MM.1S (cell line): ENCODE measurements at regions not wholly inside any gene's neighbourhood (a gene's known extent, or its start where the extent isn't known, plus 50 kb on each side); places are given as distances from the start of the nearest gene placed in this dataset.

Experiments used
- DNase-seq: peaks from one replicate; pipeline ENCODE4 v3.0.0-alpha.2; 2015
- H2AFZ ChIP-seq: fragments of 300-600 bp; sonication (generic); 2 replicates; pipeline ENCODE4 v1.6.0; 2016; ENCODE audit warnings: antibody characterized with exemption, low read length
- H3F3A ChIP-seq: fragments of 300-600 bp; sonication (generic); 2 replicates; pipeline ENCODE4 v1.6.1; 2016; ENCODE audit warnings: mild to moderate bottlenecking, antibody characterized with exemption, low read length, moderate library complexity, mixed read lengths; ENCODE audit not compliant: insufficient read depth
- H3K27ac ChIP-seq: fragments of 300-600 bp; sonication (generic); 2 replicates; pipeline ENCODE4 v1.5.1; 2016; ENCODE audit warnings: mild to moderate bottlenecking, low read length
- H3K27me3 ChIP-seq: fragments of 300-600 bp; sonication (generic); replicated peaks from 2 replicates; pipeline ENCODE4 v1.6.0; 2016; ENCODE audit warnings: low read length; ENCODE audit not compliant: insufficient read depth
- H3K36me3 ChIP-seq: fragments of 300-600 bp; sonication (generic); replicated peaks from 2 replicates; pipeline ENCODE4 v1.6.1; 2016; ENCODE audit warnings: mild to moderate bottlenecking, low read length, mixed read lengths; ENCODE audit not compliant: insufficient read depth
- H3K4me1 ChIP-seq: fragments of 300-600 bp; sonication (generic); 2 replicates; pipeline ENCODE4 v1.6.1; 2016; ENCODE audit warnings: low read length, mixed read lengths
- H3K4me2 ChIP-seq: fragments of 300-600 bp; sonication (generic); 2 replicates; pipeline ENCODE4 v1.6.0; 2016; ENCODE audit warnings: low read depth, low read length
- H3K4me3 ChIP-seq: fragments of 300-600 bp; sonication (generic); 2 replicates; pipeline ENCODE4 v1.5.1; 2016; ENCODE audit warnings: low read length, mixed read lengths
- H3K79me2 ChIP-seq: fragments of 300-600 bp; sonication (generic); 2 replicates; pipeline ENCODE4 v1.6.1; 2016; ENCODE audit warnings: mixed run types, low read length, mixed read lengths
- H3K9ac ChIP-seq: fragments of 300-600 bp; sonication (generic); 2 replicates; pipeline ENCODE4 v1.6.1; 2016; ENCODE audit warnings: low read length, mixed read lengths
- H3K9me2 ChIP-seq: fragments of 300-600 bp; sonication (generic); replicated peaks from 2 replicates; pipeline ENCODE4 v1.6.1; 2016; ENCODE audit warnings: mild to moderate bottlenecking, low read length, mixed read lengths; ENCODE audit not compliant: insufficient read depth
- H3K9me3 ChIP-seq: fragments of 300-600 bp; sonication (generic); replicated peaks from 2 replicates; pipeline ENCODE4 v1.6.1; 2016; ENCODE audit warnings: mild to moderate bottlenecking, low read length, mixed read lengths; ENCODE audit not compliant: insufficient read depth
- H4K20me1 ChIP-seq: fragments of 300-600 bp; sonication (generic); 2 replicates; pipeline ENCODE4 v1.6.1; 2016; ENCODE audit warnings: mild to moderate bottlenecking, low read length, moderate library complexity, mixed read lengths; ENCODE audit not compliant: insufficient read depth
- CTCF ChIP-seq: fragments of 300-600 bp; sonication (generic); IDR thresholded peaks from 2 replicates; pipeline ENCODE4 v1.5.1; 2016; ENCODE audit warnings: antibody characterized with exemption, low read length, mixed read lengths
- EZH2 ChIP-seq: fragments of 300-600 bp; sonication (generic); optimal IDR thresholded peaks from 2 replicates; pipeline ENCODE3; 2017; ENCODE audit warnings: low read depth, mild to moderate bottlenecking, antibody characterized with exemption, low read length, mixed read lengths
- EZH2phosphoT487 ChIP-seq: fragments of 300-600 bp; sonication (generic); IDR thresholded peaks from 2 replicates; pipeline ENCODE4 v1.6.1; 2018; ENCODE audit warnings: antibody characterized with exemption, low read length

GRCh38 chr4:28232376-28232775 lies 1371.7 kb downstream of the STIM2 start:
- Histone ChIP-seq H3K9me3 (no peaks in the 10 kb centered on the region), H3F3A (no peaks in the 10 kb centered on the region), H3K9ac (no peak overlapping the region), H4K20me1 (no peaks in the 10 kb centered on the region), H3K27ac (no peak overlapping the region), H3K4me2 (no peak overlapping the region), H3K4me3 (no peak overlapping the region), H3K9me2 (no peaks in the 10 kb centered on the region), H3K79me2 (no peaks in the 10 kb centered on the region), H3K4me1 (no peaks in the 10 kb centered on the region), H3K27me3 (no peaks in the 10 kb centered on the region), H2AFZ (no peak overlapping the region), H3K36me3 (no peaks in the 10 kb centered on the region)
- no peak for TF ChIP-seq EZH2phosphoT487
- no peak for TF ChIP-seq EZH2
- TF ChIP-seq CTCF: no peak
- DNase-seq: no peak

- TF ChIP-seq CTCF (no peak), EZH2 (no peak), EZH2phosphoT487 (no peak)
- Histone ChIP-seq H3K4me3 (no peak overlapping the region), H3K27ac (no peak overlapping the region), H3K4me1 (no peaks in the 10 kb centered on the region), H3K9ac (no peak overlapping the region), H3K4me2 (no peak overlapping the region), H3F3A (no peaks in the 10 kb centered on the region), H4K20me1 (no peaks in the 10 kb centered on the region), H3K36me3 (no peaks in the 10 kb centered on the region), H3K9me2 (no peaks in the 10 kb centered on the region), H2AFZ (no peak overlapping the region), H3K79me2 (no peaks in the 10 kb centered on the region), H3K9me3 (no peaks in the 10 kb centered on the region), H3K27me3 (no peaks in the 10 kb centered on the region)
- DNase-seq: no peak
Observed at GRCh38 chr4:28232951-28233350, 1372.3 kb downstream of the STIM2 start.

- H3K9me2 ChIP-seq: no peaks in the 10 kb centered on the region
- H4K20me1 ChIP-seq: no peaks in the 10 kb centered on the region
- H3K79me2 ChIP-seq: no peaks in the 10 kb centered on the region
- no peak overlapping the region for H2AFZ ChIP-seq
- no peak overlapping the region for H3K27ac ChIP-seq
- no peaks in the 10 kb centered on the region for H3K4me1 ChIP-seq
- no peaks in the 10 kb centered on the region for H3K27me3 ChIP-seq
- H3K9me3 ChIP-seq: no peaks in the 10 kb centered on the region
- no peak overlapping the region for H3K4me3 ChIP-seq
- H3K36me3 ChIP-seq: no peaks in the 10 kb centered on the region
- no peak for TF ChIP-seq CTCF
- H3K4me2 ChIP-seq: no peak overlapping the region
- H3K9ac ChIP-seq: no peak overlapping the region
- DNase-seq: no peak
- H3F3A ChIP-seq: no peaks in the 10 kb centered on the region
Observed at GRCh38 chr4:28233724-28234123, 1373.1 kb downstream of the STIM2 start.

GRCh38 chr4:28238876-28239275 lies 1378.2 kb downstream of the STIM2 start:
- Histone ChIP-seq H3K4me3 (no peak overlapping the region), H3F3A (no peaks in the 10 kb centered on the region), H3K27me3 (no peaks in the 10 kb centered on the region), H3K9ac (no peak overlapping the region), H2AFZ (no peak overlapping the region), H3K9me3 (no peaks in the 10 kb centered on the region), H3K4me1 (no peaks in the 10 kb centered on the region), H3K36me3 (no peaks in the 10 kb centered on the region), H3K27ac (no peak overlapping the region), H3K4me2 (no peak overlapping the region), H3K9me2 (no peaks in the 10 kb centered on the region), H4K20me1 (no peaks in the 10 kb centered on the region), H3K79me2 (no peaks in the 10 kb centered on the region)
- TF ChIP-seq EZH2phosphoT487 (no peak), CTCF (no peak), EZH2 (no peak)
- DNase-seq: no peak
